NCI-H345 treated with DMSO at 0.1 percent for 48 hours (cell line): ENCODE measurements at regions not wholly inside any gene's neighbourhood (a gene's known extent, or its start where the extent isn't known, plus 50 kb on each side); places are given as distances from the start of the nearest gene placed in this dataset.

Source experiments
- DNase-seq: peaks from one replicate; lab custom pipeline; 2025; ENCODE audit not compliant: unreplicated experiment; lab: John Stamatoyannopoulos, UW

- no peak for DNase-seq
Observed at GRCh38 chr16:85187886-85188285, 75.6 kb upstream of the CIBAR2 start.

DNA sequence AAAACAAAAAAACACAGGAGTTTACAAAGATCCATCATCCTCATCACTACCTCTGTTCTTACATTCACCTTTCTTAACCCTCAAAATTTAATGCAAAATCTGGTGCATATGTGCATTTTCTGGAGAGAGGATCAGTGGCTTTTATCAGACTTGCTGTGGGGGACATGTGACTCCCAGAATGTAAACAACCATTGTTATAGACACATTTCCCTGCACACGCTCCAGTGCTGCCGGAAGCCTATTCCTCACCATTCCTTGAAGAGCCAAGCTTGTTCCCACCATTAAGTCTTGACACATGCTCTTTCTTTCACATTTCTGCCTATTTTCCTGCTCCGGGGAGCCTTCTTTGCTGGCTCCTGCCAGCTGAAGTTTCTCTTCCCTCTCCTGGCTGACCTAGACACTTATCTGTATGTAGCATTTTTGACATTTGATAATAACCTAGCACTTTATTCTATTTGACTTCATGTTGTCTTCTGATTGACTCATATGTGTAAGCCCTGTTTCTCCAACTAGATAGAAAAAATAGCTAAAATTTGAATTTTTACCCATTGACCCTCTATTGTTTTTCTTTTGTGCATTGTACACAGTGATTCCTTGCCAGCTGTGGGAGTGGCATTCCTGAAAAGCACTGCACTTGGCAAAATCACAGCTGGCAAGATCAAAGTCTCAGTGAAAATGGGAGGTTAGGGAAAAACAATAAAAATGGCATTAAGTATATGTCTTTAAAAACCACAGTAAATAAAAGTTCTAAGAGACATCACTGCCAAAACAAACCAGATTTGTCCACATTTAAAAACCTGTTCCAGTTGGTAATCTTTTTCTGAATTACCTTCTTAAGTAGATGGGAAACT, 76.8 kb upstream of the CIBAR2 start:
- no peak for DNase-seq

GRCh38 chr16:85190572-85190971, 78.3 kb upstream of the CIBAR2 start:
- DNase-seq = no peak

DNA sequence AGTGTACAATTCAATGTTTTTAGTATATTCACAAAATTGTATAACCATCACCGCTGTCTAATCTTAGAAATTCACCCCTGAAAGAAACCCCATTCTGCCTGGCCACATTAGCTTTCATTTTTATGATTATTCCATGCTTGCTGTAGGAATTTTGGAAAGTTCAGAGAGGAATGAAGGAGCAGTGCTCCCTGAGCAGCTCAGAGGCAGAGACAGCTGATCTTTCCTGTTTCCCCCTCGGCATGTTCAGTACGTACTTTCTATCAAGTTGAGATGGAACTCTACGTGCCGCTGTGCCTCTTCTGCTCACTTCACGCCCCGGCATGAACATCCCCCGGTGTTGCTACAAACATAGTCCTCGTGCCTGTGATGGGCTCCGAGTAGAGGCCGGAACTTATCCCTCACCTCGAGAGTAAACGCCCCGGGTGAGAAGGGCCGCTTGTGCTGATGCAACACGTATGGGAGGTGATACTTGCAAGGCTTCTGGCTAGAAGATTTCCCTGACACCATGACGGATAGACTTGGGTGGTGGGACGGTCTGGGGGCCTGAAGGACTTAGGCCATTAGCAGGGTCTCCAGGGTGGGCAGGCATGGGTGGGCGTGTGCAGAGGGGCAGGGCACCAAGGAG, 79.2 kb upstream of the CIBAR2 start:
- no peak for DNase-seq

DNA sequence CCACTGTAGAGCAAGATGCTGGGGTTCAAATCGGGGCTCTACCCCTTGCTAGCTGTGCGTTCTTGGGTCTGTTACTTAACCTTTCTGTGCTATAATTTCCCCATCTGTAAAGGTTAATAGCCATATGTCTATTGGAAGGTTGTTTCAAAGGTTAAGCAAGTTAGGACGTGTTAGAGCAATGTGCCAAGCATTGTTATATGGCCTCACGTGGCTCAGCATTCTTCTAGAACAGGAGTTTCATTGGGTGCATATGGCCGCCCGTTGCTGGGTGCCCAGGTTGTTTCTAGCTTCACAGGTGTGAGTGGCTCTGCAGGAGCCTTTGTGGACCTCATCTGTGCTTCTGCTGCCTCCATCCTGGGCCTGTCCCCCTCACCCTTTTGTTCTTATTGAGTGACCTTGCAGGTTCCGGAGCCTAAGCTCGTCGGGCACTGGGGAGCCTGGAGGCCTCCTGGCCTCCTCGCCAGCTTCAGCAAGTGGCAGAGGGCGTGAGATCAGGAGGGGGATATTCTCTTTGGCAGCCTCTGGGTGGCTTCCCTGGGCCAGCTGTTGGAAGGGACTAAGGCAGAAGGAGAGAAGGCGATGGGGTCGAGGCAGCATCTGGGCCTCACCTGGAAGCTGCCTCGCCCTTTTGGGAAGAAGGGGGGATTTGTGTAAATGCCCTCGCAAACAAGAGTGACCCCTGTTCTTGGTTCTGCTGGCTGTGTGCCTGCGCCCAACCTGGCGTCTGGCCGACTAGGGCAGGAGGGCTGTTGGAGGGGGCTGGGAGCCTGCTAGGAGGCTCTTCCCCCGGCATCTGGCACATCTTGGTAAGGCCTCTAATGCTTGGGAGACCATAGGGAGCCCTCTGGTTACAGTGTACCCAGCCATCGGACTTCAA, 80.2 kb upstream of the CIBAR2 start:
- DNase-seq = no peak

- no peak for DNase-seq
Observed at GRCh38 chr16:85193115-85193493, 80.8 kb upstream of the CIBAR2 start.

GRCh38 chr16:85193876-85194275, 81.6 kb upstream of the CIBAR2 start:
- DNase-seq = no peak

DNA sequence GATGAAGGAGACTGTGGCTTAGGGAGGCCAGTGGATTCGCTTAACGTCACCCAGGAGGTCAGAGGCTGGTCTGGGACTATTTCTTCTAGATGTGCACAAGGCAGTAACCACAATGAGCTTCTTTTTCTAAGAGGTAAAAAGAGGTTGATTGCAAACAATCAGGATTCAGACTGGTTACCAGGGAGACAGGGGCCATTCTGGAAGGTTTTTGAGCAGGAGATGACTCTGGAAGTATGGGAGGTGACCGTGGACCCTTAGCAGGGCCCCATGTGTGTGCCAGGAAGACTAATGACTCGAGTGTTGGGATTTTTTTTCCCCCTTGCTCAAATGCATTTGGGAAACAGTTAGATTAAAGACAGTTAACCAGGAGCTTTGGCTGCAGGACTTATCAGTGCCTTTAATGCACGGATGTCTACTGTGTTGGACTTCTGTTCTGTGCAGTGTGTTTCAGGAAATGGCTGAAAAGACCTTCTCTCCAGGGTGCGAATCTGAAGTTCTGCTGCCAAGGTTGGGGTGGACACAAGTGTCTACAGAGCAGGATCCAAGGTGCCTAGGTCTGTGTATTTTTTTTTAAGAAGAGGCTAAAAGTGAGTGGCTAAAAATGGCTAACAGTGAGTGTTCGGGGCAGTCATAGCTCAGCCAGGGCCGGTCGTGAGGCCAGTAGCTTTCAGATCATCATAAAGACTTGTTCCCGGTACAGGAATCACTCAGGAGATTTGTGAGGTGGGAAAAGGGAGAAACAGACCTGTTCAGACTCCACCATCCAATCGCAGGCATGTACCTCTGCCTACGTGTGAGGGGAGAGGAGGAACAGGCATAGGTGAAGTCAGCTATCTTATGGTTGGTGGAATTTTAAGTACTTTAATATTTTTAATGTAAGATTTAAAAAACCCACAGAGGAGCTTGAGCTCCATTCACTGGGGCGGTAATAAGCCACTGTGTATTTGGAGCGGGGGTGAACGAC, 82.3 kb upstream of the CIBAR2 start:
- DNase-seq = no peak

- DNase-seq = no peak
Observed at GRCh38 chr16:85195271-85195647, 83.0 kb upstream of the CIBAR2 start.

DNA sequence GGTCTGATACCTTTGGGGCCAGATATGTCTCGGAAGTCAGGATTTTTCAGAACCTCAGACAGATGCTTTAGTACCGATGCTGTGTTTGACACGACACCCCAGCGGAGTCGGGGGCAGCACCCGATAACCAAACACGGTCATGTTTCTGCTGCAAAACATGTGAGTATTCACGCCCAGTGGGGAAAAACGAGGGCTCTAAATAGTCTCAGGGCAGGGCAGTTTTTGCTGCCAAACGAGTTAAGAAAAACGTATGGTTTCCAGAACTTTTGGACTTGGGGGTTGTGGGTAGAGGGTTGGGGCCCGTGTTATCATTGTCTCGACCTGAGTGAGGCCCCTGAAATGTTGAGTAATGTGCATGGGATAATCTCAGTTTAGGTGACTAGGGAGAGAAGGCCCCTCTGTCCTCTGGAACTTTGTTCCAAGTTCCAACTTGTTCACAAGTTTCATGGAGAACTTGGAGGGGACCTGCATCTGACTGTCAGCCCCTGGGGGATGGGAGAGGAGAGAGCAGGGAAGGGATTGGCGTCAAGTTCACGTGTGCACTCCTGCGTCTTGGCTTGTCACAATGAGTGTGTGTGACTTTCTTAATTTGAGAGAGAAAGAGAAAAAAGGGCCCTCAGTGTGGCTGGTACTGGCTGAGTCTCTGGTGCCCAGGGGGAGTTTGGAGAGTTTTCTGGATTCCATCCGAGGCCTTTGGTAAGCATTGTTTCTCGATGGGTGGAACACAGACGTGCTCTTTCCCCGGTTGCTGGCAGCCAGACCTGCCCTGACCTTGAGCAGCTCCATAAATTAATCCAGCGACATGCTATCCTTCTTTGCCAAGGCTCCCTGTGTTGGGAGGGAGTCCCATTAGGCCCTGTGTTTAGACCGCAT, 83.9 kb upstream of the CIBAR2 start:
- no peak for DNase-seq

GRCh38 chr16:85196976-85197375, 84.7 kb upstream of the CIBAR2 start:
- no peak for DNase-seq

- DNase-seq = no peak
Observed at GRCh38 chr16:85197611-85198566, 85.6 kb upstream of the CIBAR2 start.

GRCh38 chr16:85199069-85199725, 86.9 kb upstream of the CIBAR2 start:
- no peak for DNase-seq

DNA sequence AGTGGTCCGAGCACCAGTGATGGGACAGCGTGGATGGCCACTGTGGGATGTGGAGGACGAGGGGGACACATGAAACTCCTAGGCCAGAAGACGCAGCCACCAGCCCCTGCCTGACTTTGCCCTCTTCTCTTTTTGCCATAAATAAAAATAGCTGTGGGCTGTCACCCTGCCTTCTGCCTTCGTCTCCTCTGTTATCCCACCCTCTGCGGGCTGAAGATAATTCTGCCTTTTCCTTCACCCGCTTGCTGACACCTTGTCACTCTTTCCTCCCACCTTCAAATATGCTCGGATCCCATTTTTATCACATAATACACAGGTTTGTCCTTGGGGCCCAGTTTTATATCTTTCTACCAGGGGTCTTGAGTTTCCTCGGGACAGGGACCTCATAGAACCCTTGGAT, 87.6 kb upstream of the CIBAR2 start:
- no peak for DNase-seq

DNA sequence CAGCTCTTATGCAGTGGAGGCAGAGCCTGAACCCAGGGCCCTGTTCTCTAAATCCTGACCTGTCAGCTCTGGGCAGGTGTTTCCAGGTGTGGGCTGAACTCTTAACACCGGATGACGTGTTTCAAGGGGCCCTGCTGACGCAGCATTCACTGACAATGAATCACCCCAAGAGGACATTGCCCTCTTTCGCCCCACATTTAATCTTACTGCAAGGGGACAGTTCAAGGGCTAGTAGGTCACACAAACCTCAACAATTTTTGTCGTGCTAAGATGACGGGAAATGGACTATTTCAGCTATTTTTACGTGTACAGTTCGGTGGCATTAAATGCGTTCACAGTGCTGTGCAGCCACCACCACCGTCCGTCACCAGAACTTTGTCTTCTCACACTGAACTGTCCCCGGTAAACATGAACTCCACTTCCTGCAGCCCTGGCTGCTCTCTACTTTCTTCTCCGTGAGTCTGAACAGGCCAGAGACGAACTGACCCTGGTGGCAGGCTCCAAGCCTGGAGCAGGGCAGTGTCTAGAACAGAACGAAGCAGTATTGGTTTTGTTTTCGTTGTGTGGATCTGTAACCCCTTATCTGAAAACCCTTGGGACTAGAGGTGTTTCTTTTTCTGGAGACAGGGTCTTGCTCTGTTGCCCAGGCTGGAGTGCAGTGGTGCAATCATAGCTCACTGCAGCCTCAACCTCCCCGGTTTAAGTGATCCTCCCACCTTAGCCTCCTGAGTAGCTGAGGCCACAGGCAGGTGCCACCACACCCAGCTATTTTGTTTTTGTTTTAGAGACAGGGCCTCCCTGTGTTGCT, 88.4 kb upstream of the CIBAR2 start:
- no peak for DNase-seq

- DNase-seq = no peak
Observed at GRCh38 chr16:85201574-85201973, 89.3 kb upstream of the CIBAR2 start.

- no peak for DNase-seq
Observed at GRCh38 chr16:85202051-85202601, 89.9 kb upstream of the CIBAR2 start.
